PC-3 (cell line): ENCODE measurements at regions not wholly inside any gene's neighbourhood (a gene's known extent, or its start where the extent isn't known, plus 50 kb on each side); places are given as distances from the start of the nearest gene placed in this dataset.

Source experiments
- ATAC-seq: fragments of 200-7000 bp; cut with Tn5 transposase; 2 replicates; pipeline ENCODE4 v1.9.1; 2020; ENCODE audit warnings: mild to moderate bottlenecking, moderate library complexity
- BruUV-seq: library from RNA; stranded (reverse); fragments of 400-500 nt; replicated peaks from 2 replicates; lab custom pipeline; 2021; lab: Mats Ljungman, UMichigan
- CTCF ChIA-PET: fragments of 300-600 bp; sonication (Branson Sonifier 250); formaldehyde crosslinking; loops from one replicate; lab custom pipeline; 2022; ENCODE audit warnings: antibody characterized with exemption; lab: Charles Lee
- POLR2A ChIA-PET: fragments of 300-600 bp; sonication (Branson Sonifier 250); formaldehyde crosslinking; loops from one replicate; lab custom pipeline; 2022; ENCODE audit warnings: antibody characterized with exemption; ENCODE audit not compliant: unreplicated experiment; lab: Charles Lee
- DNase-seq: peaks from one replicate; pipeline ENCODE4 v3.0.0-alpha.2; 2015
- H2AFZ ChIP-seq: fragments of 300-600 bp; sonication (generic); 2 replicates; pipeline ENCODE4 v1.6.0; 2016; ENCODE audit warnings: antibody characterized with exemption, low read length
- H3F3A ChIP-seq: fragments of 300-600 bp; sonication (generic); one replicate; pipeline ENCODE4 v1.6.0; 2017; ENCODE audit warnings: antibody characterized with exemption, low read length, control low read depth, mild to moderate bottlenecking; ENCODE audit not compliant: unreplicated experiment
- H3K27ac ChIP-seq: fragments of 300-600 bp; sonication (generic); 2 replicates; pipeline ENCODE4 v1.5.1; 2016; ENCODE audit warnings: mild to moderate bottlenecking, low read length
- H3K27me3 ChIP-seq: fragments of 300-600 bp; sonication (generic); 2 replicates; pipeline ENCODE4 v1.6.1; 2016; ENCODE audit warnings: low read length, mixed read lengths
- H3K36me3 ChIP-seq: fragments of 300-600 bp; sonication (generic); 2 replicates; pipeline ENCODE4 v1.6.1; 2016; ENCODE audit warnings: low read depth, mixed run types, low read length, mixed read lengths
- H3K4me1 ChIP-seq: fragments of 300-600 bp; sonication (generic); 2 replicates; pipeline ENCODE4 v1.5.1; 2016; ENCODE audit warnings: low read length; ENCODE audit not compliant: insufficient read depth
- H3K4me2 ChIP-seq: fragments of 300-600 bp; sonication (generic); 2 replicates; pipeline ENCODE4 v1.6.0; 2016; ENCODE audit warnings: low read length
- H3K4me3 ChIP-seq: fragments of 300-600 bp; sonication (generic); 2 replicates; pipeline ENCODE4 v1.5.1; 2016; ENCODE audit warnings: mild to moderate bottlenecking, low read length, mixed read lengths
- H3K79me2 ChIP-seq: fragments of 300-600 bp; sonication (generic); 2 replicates; pipeline ENCODE4 v1.6.1; 2017; ENCODE audit warnings: low read length, mixed read lengths
- H3K9ac ChIP-seq: fragments of 300-600 bp; sonication (generic); 2 replicates; pipeline ENCODE4 v1.6.0; 2016; ENCODE audit warnings: mild to moderate bottlenecking, low read length
- H3K9me2 ChIP-seq: fragments of 300-600 bp; sonication (generic); replicated peaks from 2 replicates; pipeline ENCODE4 v1.6.1; 2016; ENCODE audit warnings: mixed run types, low read length, mixed read lengths
- H3K9me3 ChIP-seq: fragments of 300-600 bp; sonication (generic); 2 replicates; pipeline ENCODE4 v1.6.1; 2016; ENCODE audit warnings: low read length, mixed read lengths
- H4K20me1 ChIP-seq: fragments of 300-600 bp; sonication (generic); 2 replicates; pipeline ENCODE4 v1.6.1; 2016; ENCODE audit warnings: low read length, mixed read lengths
- CTCF ChIP-seq: fragments of 300-600 bp; sonication (generic); conservative IDR thresholded peaks from 2 replicates; pipeline ENCODE4 v1.5.1; 2017; ENCODE audit warnings: antibody characterized with exemption, low read depth, mild to moderate bottlenecking, low read length
- EZH2 ChIP-seq: fragments of 300-600 bp; sonication (generic); IDR thresholded peaks from one replicate; pipeline ENCODE4 v1.6.1; 2017; ENCODE audit warnings: antibody characterized with exemption, mild to moderate bottlenecking, low read length; ENCODE audit not compliant: unreplicated experiment
- EZH2phosphoT487 ChIP-seq: fragments of 300-600 bp; sonication (generic); IDR thresholded peaks from 2 replicates; pipeline ENCODE4 v1.6.1; 2018; ENCODE audit warnings: mild to moderate bottlenecking, antibody characterized with exemption, low read length, borderline replicate concordance
- intact Hi-C: fragments of 100-400 bp; cut with micrococcal nuclease; formaldehyde crosslinking; loops from 2 replicates; pipeline ENCODE4 v1.9.0; 2023

DNA sequence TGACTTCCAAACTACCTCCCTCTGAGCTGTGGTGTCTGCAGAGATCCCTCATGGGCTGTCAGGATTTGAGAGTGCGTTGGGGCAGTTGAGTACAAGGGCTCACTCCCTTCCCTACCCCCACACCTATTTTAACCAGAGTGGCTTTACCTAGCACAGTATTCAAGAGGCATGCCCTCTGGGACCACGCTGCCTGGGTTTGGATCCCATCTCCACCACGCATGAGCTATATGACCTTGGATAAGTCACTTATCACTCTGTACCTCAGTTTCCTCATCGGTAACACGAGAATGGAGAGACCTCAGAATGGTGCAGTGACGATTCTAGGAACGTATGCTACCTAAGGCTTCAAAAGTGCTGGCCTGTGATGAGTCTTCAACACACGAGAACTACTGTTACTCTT, 147.3 kb upstream of the WNT4 start:
- Histone ChIP-seq H2AFZ (no peak overlapping the region), H3K9me3 (no peaks in the 10 kb centered on the region), H3K36me3 (no peaks in the 10 kb centered on the region), H3K4me3 (no peak overlapping the region), H3K9ac (no peak overlapping the region), H4K20me1 (no peaks in the 10 kb centered on the region), H3K9me2 (no peaks in the 10 kb centered on the region), H3K27ac (no peak overlapping the region), H3F3A (no peaks in the 10 kb centered on the region), H3K27me3 (no peaks in the 10 kb centered on the region), H3K79me2 (no peaks in the 10 kb centered on the region), H3K4me2 (no peak overlapping the region), H3K4me1 (peaks cover 4% of the 10 kb centered on the region; the same call in 1 of the 2 replicates)
- DNase-seq: no peak
- POLR2A ChIA-PET: no interaction called here
- intact Hi-C loops: no loop called here
- no TSS peak for BruUV-seq
- TF ChIP-seq CTCF: no peak
- no peak for TF ChIP-seq EZH2
- no peak for TF ChIP-seq EZH2phosphoT487
- CTCF ChIA-PET: no interaction called here
- ATAC-seq: no peak

GRCh38 chr1:22290611-22291010, 147.7 kb upstream of the WNT4 start:
- DNase-seq (no peak), ATAC-seq (no peak)
- CTCF ChIA-PET: no interaction called here
- H3K36me3 ChIP-seq: no peaks in the 10 kb centered on the region
- 0 out of 2 replicates have a peak, but pooled peaks cover 3% of the 10 kb centered on the region for H3K27me3 ChIP-seq
- no peaks in the 10 kb centered on the region for H3K9me3 ChIP-seq
- H3K4me1 ChIP-seq: peaks cover 4% of the 10 kb centered on the region; the same call in 1 of the 2 replicates
- no peaks in the 10 kb centered on the region for H3K79me2 ChIP-seq
- no peak overlapping the region for H3K27ac ChIP-seq
- TF ChIP-seq EZH2 (no peak), CTCF (no peak), EZH2phosphoT487 (no peak)
- no peak overlapping the region for H3K4me3 ChIP-seq
- H3K9ac ChIP-seq: no peak overlapping the region
- no peak overlapping the region for H3K4me2 ChIP-seq
- POLR2A ChIA-PET: no interaction called here
- no peaks in the 10 kb centered on the region for H3K9me2 ChIP-seq
- BruUV-seq: no TSS peak
- intact Hi-C loops: no loop called here
- H3F3A ChIP-seq: no peaks in the 10 kb centered on the region
- no peak overlapping the region for H2AFZ ChIP-seq
- no peaks in the 10 kb centered on the region for H4K20me1 ChIP-seq

- BruUV-seq: no TSS peak
- no peaks in the 10 kb centered on the region for H3F3A ChIP-seq
- peaks cover 4% of the 10 kb centered on the region; the same call in 1 of the 2 replicates for H3K4me1 ChIP-seq
- DNase-seq: no peak
- POLR2A ChIA-PET: no interaction called here
- TF ChIP-seq EZH2phosphoT487 (no peak), CTCF (no peak), EZH2 (no peak)
- no peak overlapping the region for H2AFZ ChIP-seq
- no peaks in the 10 kb centered on the region for H3K36me3 ChIP-seq
- ATAC-seq: no peak
- no peak overlapping the region for H3K4me3 ChIP-seq
- H3K79me2 ChIP-seq: no peaks in the 10 kb centered on the region
- H3K9me3 ChIP-seq: no peaks in the 10 kb centered on the region
- H3K9ac ChIP-seq: no peak overlapping the region
- no peak overlapping the region for H3K4me2 ChIP-seq
- intact Hi-C loops: no loop called here
- CTCF ChIA-PET: no interaction called here
- 0 out of 2 replicates have a peak, but pooled peaks cover 3% of the 10 kb centered on the region for H3K27me3 ChIP-seq
- H3K9me2 ChIP-seq: no peaks in the 10 kb centered on the region
- no peaks in the 10 kb centered on the region for H4K20me1 ChIP-seq
- H3K27ac ChIP-seq: no peak overlapping the region
Measured at GRCh38 chr1:22291057-22291456, 148.2 kb upstream of the WNT4 start.
